Right kidney (tissue), 1 donor: ENCODE measurements at regions not wholly inside any gene's neighbourhood (a gene's known extent, or its start where the extent isn't known, plus 50 kb on each side); places are given as distances from the start of the nearest gene placed in this dataset.
"Not testable (repeated sequence)": the region's sequence is repeated elsewhere in the genome, so short reads cannot be mapped to it uniquely, and the experiment has no call there.

Experiments
- DNase-seq: peaks from one replicate; pipeline ENCODE4 v3.0.0-alpha.2; 2016

DNA sequence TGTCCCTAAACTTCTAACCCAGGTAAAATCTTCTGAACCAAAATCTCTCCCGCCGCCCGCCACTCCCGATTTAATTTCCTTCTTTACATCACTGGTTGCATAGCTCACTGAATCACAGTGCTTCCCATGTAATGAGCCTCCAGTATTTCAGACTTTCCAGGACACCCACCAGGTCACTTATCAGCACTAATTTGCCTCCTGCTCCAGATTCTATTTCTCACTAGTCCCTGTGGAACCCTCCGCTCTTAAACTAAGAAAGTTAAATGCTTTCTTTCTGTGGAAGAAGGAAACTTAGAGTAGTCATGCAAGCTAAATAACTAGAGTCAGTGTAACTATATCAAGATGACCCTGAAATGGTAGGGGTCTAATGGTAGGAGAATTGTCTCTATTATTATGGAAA is 106.6 kb upstream of the OPCML start:
- no peak for DNase-seq

DNA sequence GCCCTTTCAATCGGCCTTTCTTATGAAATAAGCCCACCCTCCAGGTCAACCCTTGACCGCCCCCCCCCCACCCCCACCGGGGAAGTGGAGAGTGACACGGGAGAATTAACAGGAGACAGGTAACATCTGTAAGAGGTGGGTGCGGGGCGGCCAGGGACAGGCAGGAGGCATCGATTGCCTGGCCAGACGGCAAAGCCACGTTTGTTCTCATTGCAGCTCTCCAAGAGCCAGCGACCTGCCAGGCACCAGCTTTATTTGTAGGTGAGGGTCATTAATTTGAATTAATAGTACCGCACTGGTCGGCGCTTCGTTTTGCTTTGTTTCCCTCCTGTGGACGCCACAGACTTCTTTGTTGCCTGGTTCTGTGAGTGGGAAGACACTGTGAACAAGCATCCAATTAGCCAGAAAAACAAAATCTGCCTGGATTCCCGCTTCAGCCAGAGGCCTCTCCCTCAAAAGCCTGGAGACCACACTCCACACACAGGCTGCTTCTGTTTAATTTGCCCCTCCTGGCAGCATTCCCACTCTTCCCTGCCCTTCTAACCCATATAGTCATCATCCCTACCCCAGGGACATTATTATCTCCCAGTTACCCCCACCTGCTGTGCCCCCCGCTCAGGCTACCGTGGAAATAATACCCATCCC is 104.5 kb upstream of the OPCML start:
- DNase-seq = no peak

DNA sequence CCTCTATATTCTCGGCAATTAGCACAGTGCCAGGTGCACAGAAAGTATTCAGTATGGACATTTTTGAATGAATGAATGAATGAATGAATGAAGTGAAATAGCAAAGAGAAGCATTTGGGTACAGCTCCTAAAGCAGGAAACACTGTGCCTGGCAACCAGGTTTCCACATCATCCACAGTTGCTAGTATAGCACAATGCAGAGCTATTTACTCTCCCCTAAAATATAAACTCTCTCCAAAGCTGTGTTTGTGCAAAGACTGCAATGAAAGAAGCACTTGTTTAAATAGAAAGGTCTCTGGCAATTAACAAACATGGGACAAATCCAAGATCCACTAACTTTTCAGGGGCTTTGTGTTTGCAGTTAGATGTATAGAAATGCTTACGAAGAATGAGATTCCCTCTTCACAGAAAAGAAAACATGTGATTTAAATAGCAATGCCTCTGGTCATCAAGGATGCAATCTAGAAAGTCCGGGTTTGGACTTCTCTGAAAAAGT is 103.0 kb upstream of the OPCML start:
- DNase-seq = no peak

- not testable (repeated sequence) for DNase-seq
Observed at GRCh38 chr11:133628371-133628770, 96.1 kb upstream of the OPCML start.

DNA sequence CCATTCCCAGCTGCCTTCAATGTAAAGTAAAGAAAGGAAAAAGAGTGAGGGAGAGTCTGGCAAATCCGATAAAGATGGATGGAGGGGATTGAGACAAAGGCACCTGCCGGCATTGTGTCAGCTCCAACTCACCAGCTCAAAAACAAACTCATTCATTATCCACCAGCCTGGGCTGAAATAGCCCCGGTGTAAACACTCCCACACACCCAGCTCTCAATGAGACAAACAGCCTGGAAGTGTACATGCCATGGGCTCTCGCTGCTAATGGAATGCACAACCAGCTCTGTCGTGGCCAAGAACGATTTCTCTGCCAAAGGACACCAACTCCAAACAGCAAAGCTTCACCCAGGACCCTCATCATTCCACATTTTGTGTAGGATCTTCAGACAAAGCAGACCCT is 89.3 kb upstream of the OPCML start:
- DNase-seq = no peak

DNA sequence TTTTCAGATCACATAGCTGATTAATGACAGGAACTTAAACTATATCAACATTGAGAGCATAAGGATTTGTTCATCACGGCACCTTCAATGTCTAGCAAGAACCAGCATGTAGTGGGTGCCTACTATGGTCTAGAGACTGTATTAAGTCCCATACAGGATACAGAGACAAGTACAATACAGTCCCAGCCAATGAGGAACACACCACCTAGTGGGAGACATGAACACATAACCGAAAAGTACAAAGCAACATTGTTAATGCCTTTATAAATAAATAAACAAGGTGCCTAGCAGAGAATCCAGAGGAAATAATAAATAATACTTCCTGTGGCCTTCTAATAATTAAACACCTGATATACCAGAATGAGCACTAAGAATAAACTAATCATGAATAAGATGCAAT is 87.7 kb upstream of the OPCML start:
- DNase-seq = no peak

GRCh38 chr11:133619397-133619796 is 87.1 kb upstream of the OPCML start:
- no peak for DNase-seq

- DNase-seq = no peak
Observed at GRCh38 chr11:133618544-133618943, 86.2 kb upstream of the OPCML start.

DNA sequence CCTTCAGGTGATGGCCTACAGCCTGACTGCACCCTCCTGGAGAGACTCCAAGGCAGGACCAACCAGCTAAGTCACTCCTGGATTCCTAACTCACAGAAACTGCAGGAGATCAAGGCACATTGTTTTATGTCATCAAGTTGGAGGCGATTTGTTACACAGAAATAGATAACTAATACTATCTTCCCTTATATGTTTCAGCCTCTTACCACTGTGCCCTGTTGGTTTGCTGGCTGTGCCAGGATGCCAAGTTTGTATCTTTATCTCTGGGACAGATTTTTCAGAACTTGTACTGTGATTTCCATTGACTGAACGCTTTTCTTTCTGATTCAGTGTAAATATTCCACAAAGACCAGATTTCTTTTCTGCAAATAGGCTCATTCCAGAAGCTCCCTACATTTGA is 76.2 kb upstream of the OPCML start:
- no peak for DNase-seq

DNA sequence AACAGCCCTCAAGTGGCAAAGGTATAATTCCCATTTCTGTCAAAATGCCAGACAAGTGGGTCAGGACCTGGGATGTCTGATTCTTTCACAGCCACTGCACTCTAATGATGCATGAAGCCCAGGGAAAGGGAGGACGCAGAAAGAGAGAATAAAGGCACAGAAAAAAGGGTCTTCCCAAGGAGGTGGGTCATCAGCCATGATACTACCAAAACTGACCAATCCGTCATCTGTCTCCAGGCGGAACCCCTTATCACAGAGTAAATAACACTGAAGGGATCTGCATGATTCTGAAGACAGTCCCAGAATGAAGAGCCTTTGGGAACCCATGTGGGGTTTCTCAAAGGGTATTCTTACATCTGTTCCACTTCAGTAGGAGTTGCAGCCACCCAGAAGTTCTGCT is 73.8 kb upstream of the OPCML start:
- peak; percentile 2 for DNase-seq

GRCh38 chr11:133605482-133605881 is 73.2 kb upstream of the OPCML start:
- DNase-seq = peak; percentile 10

DNA sequence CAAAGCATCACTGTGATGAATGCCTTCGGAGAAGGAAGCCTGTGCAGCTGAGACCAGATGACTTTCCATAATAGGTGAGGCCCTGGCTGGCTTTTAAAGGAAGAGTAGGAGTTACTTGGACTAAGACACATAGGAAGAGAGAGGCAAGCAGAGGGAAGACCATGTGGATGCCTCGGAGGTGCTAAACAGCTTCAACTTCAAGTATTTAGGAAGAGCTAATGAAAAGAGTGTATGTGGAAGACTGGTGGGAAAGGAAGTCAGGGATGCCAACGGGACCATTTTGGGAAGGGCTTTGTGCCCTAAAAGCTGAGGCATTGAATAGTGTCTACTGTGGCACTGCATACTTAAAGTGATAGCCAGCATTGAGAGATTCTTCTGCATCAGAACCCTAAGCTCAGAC is 69.3 kb upstream of the OPCML start:
- DNase-seq = no peak

GRCh38 chr11:133600786-133601185 is 68.5 kb upstream of the OPCML start:
- DNase-seq = peak; percentile 9

- no peak for DNase-seq
Observed at GRCh38 chr11:133600306-133600705, 68.0 kb upstream of the OPCML start.

DNA sequence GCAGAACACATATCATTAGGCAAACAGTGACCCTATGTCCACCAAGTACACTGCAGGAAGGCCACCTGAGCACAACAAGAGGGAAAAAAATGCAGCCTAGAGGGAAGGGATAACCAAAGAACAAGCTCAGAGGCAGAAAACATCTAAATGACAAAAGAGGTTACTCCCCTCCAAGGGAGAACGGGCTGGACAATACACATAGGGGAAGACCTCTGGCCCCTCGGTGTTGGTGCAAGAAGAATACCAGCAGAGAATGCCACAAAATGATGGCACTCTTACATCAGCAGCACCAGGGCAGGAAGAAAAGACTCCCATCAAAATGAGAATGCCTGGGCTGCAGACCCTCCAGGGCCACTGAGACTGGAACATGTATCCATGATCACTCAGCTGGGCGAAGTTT is 66.6 kb upstream of the OPCML start:
- no peak for DNase-seq

- no peak for DNase-seq
Observed at GRCh38 chr11:133597236-133597635, 64.9 kb upstream of the OPCML start.

- DNase-seq = no peak
Observed at GRCh38 chr11:133595998-133596590, 63.8 kb upstream of the OPCML start.

GRCh38 chr11:133593036-133593435 is 60.7 kb upstream of the OPCML start:
- DNase-seq = no peak

DNA sequence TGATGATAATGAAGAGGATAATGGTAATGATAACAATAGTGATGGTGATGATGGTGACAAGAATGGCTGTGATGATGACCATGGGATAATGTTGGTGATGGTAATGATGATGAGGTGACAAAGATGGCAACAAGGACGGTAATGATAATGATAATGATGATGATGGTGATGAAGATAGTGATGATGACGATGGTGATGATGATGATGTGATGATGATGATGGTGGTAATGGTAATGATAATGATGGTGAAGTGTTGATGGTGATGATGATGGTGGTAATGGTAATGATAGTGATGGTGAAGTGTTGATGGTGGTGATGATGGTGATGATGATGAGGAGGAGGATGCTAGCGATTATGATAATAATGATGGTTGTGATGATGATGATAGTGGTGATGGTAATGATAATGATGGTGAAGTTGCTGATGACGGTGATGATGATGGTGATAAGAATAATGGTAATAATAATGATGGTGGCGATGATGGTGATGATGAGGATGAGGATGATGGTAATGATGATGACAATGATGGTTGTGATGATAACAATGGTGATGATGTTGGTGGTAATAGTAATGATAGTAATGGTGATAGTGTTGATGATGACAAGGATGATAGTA is 54.7 kb upstream of the OPCML start:
- DNase-seq = no peak

- no peak for DNase-seq
Observed at GRCh38 chr11:133582750-133583149, 50.4 kb upstream of the OPCML start.

- no peak for DNase-seq
Observed at GRCh38 chr11:133582326-133582725, 50.0 kb upstream of the OPCML start.
